ENCODE measurements at regions not wholly inside any gene's neighbourhood (a gene's known extent, or its start where the extent isn't known, plus 50 kb on each side); places are given as distances from the start of the nearest gene placed in this dataset.

DNA sequence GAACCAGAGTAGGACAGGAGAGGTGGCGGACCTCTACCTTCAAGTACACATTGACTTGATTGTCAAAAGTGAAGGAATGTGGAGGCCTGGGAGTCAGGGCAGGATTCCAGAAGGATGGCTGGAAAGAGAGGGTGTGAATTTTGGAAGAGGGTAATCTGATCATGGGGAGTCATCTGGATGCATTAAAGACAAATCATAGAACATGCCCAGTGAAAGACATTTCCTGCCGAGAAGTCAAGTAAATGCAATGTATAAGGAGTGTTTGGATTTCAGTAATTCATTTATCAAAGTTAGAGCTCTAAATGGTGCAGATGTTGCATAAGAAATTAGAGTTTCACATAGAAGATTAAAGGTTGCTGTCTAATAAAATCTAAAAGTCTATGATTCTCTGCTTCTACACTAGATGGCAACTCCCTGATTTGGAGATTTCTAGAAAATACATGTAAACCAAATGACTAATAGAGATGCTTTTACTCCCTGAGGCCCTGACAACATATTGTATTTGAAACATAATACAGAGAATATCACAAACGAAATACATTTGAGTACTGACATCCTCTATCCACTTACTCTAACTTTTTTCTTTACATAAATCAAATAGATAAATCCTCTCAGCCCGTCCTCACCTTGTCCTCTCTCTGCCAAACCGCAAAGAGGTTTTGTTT lies 91.3 kb downstream of the KCNA5 start:
- Histone ChIP-seq H3K4me3 (ENCODE audit: low read length) (no peak overlapping the region), H4K20me1 (ENCODE audit: low read length) (no peaks in the 10 kb centered on the region), H3K4me1 (ENCODE audit: insufficient read depth, low read length) (no peaks in the 10 kb centered on the region), H3F3A (ENCODE audit: low read length, unreplicated experiment) (no peaks in the 10 kb centered on the region), H3K27me3 (ENCODE audit: low read length) (no peaks in the 10 kb centered on the region), H3K9me3 (ENCODE audit: low read length) (no peaks in the 10 kb centered on the region), H3K36me3 (ENCODE audit: low read depth, low read length) (no peaks in the 10 kb centered on the region), H3K27ac (ENCODE audit: low read length) (no peak overlapping the region), H3K79me2 (ENCODE audit: low read length) (no peaks in the 10 kb centered on the region), H3K9me2 (replicated peaks; ENCODE audit: low read length) (no peaks in the 10 kb centered on the region), H3K9ac (ENCODE audit: low read length) (no peak overlapping the region), H3K4me2 (ENCODE audit: low read length) (no peak overlapping the region), H2AFZ (ENCODE audit: low read length) (no peak overlapping the region)
- POLR2A ChIA-PET (ENCODE audit: unreplicated experiment) = no interaction called here
- intact Hi-C loops (cut with micrococcal nuclease) = no loop called here
- TF ChIP-seq CTCF (conservative IDR thresholded peaks at IDR 0.05; ENCODE audit: low read depth, low read length) (no peak), EZH2phosphoT487 (IDR thresholded peaks at IDR 0.05; ENCODE audit: borderline replicate concordance, low read length) (no peak), EZH2 (IDR thresholded peaks at IDR 0.05; ENCODE audit: low read length, unreplicated experiment) (no peak)
- no peak for ATAC-seq
- no peak for DNase-seq
- no TSS peak for BruUV-seq (replicated peaks)
- CTCF ChIA-PET = no interaction called here

GRCh38 chr12:5138256-5138655 lies 94.6 kb downstream of the KCNA5 start:
- no peak for ATAC-seq
- H3K79me2 ChIP-seq (ENCODE audit: low read length) = no peaks in the 10 kb centered on the region
- H3K27ac ChIP-seq (ENCODE audit: low read length) = no peak overlapping the region
- intact Hi-C loops (cut with micrococcal nuclease) = no loop called here
- H3K4me3 ChIP-seq (ENCODE audit: low read length) = no peak overlapping the region
- no peak for DNase-seq
- no peaks in the 10 kb centered on the region for H3K9me2 ChIP-seq (replicated peaks; ENCODE audit: low read length)
- BruUV-seq (replicated peaks) = no TSS peak
- TF ChIP-seq EZH2 (IDR thresholded peaks at IDR 0.05; ENCODE audit: low read length, unreplicated experiment) = no peak
- no peak for TF ChIP-seq EZH2phosphoT487 (IDR thresholded peaks at IDR 0.05; ENCODE audit: borderline replicate concordance, low read length)
- no peak for TF ChIP-seq CTCF (conservative IDR thresholded peaks at IDR 0.05; ENCODE audit: low read depth, low read length)
- no peaks in the 10 kb centered on the region for H3F3A ChIP-seq (ENCODE audit: low read length, unreplicated experiment)
- no peaks in the 10 kb centered on the region for H3K4me1 ChIP-seq (ENCODE audit: insufficient read depth, low read length)
- H3K4me2 ChIP-seq (ENCODE audit: low read length) = no peak overlapping the region
- no peaks in the 10 kb centered on the region for H3K27me3 ChIP-seq (ENCODE audit: low read length)
- no peak overlapping the region for H3K9ac ChIP-seq (ENCODE audit: low read length)
- ChIA-PET POLR2A (ENCODE audit: unreplicated experiment) (no interaction called here), CTCF (no interaction called here)
- no peaks in the 10 kb centered on the region for H3K9me3 ChIP-seq (ENCODE audit: low read length)
- H3K36me3 ChIP-seq (ENCODE audit: low read depth, low read length) = no peaks in the 10 kb centered on the region
- H4K20me1 ChIP-seq (ENCODE audit: low read length) = no peaks in the 10 kb centered on the region
- H2AFZ ChIP-seq (ENCODE audit: low read length) = no peak overlapping the region

GRCh38 chr12:5138845-5139244 lies 95.2 kb downstream of the KCNA5 start:
- POLR2A ChIA-PET (ENCODE audit: unreplicated experiment) = no interaction called here
- H3K9ac ChIP-seq (ENCODE audit: low read length) = no peak overlapping the region
- no peak overlapping the region for H3K4me2 ChIP-seq (ENCODE audit: low read length)
- H3K27ac ChIP-seq (ENCODE audit: low read length) = no peak overlapping the region
- H3K4me1 ChIP-seq (ENCODE audit: insufficient read depth, low read length) = no peaks in the 10 kb centered on the region
- no peak for ATAC-seq
- TF ChIP-seq EZH2 (IDR thresholded peaks at IDR 0.05; ENCODE audit: low read length, unreplicated experiment) (no peak), CTCF (conservative IDR thresholded peaks at IDR 0.05; ENCODE audit: low read depth, low read length) (no peak), EZH2phosphoT487 (IDR thresholded peaks at IDR 0.05; ENCODE audit: borderline replicate concordance, low read length) (no peak)
- DNase-seq = no peak
- BruUV-seq (replicated peaks) = no TSS peak
- H3K27me3 ChIP-seq (ENCODE audit: low read length) = no peaks in the 10 kb centered on the region
- intact Hi-C loops (cut with micrococcal nuclease) = no loop called here
- H3K9me3 ChIP-seq (ENCODE audit: low read length) = no peaks in the 10 kb centered on the region
- CTCF ChIA-PET = no interaction called here
- H3K36me3 ChIP-seq (ENCODE audit: low read depth, low read length) = no peaks in the 10 kb centered on the region
- no peak overlapping the region for H2AFZ ChIP-seq (ENCODE audit: low read length)
- no peaks in the 10 kb centered on the region for H3K9me2 ChIP-seq (replicated peaks; ENCODE audit: low read length)
- no peak overlapping the region for H3K4me3 ChIP-seq (ENCODE audit: low read length)
- no peaks in the 10 kb centered on the region for H3K79me2 ChIP-seq (ENCODE audit: low read length)
- no peaks in the 10 kb centered on the region for H3F3A ChIP-seq (ENCODE audit: low read length, unreplicated experiment)
- H4K20me1 ChIP-seq (ENCODE audit: low read length) = no peaks in the 10 kb centered on the region
